ENCODE measurements at regions not wholly inside any gene's neighbourhood (a gene's known extent, or its start where the extent isn't known, plus 50 kb on each side); places are given as distances from the start of the nearest gene placed in this dataset.

DNA sequence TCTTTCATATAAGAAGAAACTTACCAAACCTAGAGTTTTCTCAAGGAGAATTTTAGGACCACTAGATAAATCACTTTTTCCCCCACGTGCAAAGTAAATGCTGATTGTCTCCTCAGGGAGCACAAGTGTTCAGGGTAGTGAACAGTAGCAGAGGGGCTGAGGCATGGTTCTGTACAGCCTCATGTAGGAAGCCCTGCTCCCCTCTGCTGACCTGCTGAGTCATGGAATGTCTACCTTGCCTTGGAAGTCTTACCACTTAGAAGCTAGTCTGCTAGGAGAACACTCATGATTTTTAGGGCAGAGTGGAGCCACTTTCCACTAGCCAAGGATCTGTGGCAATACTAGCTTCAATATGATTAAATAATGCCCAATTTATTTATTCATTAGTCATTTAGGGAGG lies 2120.6 kb upstream of the RAG2 start:
- TF ChIP-seq, protein P1, sequence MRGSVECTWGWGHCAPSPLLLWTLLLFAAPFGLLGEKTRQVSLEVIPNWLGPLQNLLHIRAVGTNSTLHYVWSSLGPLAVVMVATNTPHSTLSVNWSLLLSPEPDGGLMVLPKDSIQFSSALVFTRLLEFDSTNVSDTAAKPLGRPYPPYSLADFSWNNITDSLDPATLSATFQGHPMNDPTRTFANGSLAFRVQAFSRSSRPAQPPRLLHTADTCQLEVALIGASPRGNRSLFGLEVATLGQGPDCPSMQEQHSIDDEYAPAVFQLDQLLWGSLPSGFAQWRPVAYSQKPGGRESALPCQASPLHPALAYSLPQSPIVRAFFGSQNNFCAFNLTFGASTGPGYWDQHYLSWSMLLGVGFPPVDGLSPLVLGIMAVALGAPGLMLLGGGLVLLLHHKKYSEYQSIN (CRISPR knock-in tag; IDR thresholded peaks at IDR 0.05; ENCODE audit: borderline replicate concordance): no peak
- no peak for TF ChIP-seq ZNF253 (CRISPR knock-in tag; IDR thresholded peaks at IDR 0.05; ENCODE audit: borderline replicate concordance)
- TF ChIP-seq, protein P2, sequence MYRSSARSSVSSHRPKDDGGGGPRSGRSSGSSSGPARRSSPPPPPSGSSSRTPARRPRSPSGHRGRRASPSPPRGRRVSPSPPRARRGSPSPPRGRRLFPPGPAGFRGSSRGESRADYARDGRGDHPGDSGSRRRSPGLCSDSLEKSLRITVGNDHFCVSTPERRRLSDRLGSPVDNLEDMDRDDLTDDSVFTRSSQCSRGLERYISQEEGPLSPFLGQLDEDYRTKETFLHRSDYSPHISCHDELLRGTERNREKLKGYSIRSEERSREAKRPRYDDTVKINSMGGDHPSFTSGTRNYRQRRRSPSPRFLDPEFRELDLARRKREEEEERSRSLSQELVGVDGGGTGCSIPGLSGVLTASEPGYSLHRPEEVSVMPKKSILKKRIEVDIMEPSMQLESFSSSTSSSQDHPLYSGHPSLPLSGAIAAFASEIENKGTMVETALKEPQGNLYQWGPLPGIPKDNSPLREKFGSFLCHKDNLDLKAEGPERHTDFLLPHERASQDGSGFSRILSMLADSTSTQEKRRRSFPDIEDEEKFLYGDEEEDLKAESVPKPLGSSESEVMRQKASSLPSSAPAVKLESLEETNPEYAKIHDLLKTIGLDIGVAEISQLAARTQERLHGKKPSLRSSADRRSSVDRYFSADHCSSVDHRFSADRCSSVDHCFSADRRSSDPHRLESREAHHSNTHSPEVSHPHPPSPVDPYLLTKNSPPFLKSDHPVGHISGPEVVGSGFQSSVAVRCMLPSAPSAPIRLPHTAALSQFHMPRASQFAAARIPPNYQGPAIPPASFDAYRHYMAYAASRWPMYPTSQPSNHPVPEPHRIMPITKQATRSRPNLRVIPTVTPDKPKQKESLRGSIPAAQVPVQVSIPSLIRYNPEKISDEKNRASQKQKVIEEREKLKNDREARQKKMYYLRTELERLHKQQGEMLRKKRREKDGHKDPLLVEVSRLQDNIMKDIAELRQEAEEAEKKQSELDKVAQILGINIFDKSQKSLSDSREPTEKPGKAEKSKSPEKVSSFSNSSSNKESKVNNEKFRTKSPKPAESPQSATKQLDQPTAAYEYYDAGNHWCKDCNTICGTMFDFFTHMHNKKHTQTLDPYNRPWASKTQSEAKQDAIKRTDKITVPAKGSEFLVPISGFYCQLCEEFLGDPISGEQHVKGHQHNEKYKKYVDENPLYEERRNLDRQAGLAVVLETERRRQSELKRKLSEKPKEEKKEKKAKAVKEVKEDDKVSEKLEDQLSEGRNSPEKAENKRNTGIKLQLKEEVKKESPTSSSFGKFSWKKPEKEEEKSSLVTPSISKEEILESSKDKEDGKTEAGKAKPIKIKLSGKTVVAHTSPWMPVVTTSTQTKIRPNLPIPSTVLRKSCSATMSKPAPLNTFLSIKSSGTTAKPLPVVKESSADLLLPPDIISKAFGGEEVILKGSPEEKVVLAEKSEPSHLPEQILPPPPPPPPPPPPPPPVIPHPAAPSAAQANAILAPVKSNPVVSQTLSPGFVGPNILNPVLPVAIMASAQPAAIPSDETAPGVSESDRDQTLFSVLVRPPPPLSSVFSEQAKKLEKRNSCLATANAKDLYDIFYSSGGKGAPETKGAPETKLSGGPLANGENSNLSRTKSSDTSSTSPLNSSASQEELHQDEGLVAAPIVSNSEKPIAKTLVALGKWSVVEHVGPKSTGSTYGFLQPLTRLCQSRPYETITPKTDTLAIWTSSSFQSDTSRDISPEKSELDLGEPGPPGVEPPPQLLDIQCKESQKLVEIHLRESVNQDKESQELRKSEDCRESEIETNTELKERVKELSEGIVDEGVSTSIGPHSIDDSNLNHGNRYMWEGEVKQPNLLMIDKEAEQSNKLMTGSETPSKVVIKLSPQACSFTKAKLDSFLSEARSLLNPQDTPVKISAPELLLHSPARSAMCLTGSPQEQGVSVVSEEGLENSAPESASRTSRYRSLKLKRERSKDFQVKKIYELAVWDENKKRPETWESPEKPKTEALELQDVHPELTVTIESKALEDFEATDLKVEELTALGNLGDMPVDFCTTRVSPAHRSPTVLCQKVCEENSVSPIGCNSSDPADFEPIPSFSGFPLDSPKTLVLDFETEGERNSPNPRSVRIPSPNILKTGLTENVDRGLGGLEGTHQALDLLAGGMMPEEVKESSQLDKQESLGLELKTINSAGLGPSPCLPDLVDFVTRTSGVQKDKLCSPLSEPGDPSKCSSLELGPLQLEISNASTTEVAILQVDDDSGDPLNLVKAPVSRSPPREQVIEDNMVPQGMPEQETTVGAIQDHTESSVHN (CRISPR knock-in tag; IDR thresholded peaks at IDR 0.05): no peak
- TF ChIP-seq, protein P3, sequence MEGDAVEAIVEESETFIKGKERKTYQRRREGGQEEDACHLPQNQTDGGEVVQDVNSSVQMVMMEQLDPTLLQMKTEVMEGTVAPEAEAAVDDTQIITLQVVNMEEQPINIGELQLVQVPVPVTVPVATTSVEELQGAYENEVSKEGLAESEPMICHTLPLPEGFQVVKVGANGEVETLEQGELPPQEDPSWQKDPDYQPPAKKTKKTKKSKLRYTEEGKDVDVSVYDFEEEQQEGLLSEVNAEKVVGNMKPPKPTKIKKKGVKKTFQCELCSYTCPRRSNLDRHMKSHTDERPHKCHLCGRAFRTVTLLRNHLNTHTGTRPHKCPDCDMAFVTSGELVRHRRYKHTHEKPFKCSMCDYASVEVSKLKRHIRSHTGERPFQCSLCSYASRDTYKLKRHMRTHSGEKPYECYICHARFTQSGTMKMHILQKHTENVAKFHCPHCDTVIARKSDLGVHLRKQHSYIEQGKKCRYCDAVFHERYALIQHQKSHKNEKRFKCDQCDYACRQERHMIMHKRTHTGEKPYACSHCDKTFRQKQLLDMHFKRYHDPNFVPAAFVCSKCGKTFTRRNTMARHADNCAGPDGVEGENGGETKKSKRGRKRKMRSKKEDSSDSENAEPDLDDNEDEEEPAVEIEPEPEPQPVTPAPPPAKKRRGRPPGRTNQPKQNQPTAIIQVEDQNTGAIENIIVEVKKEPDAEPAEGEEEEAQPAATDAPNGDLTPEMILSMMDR (CRISPR knock-in tag; IDR thresholded peaks at IDR 0.05): no peak
- TF ChIP-seq ZNF121 (CRISPR knock-in tag; IDR thresholded peaks at IDR 0.05): no peak
- no peak for TF ChIP-seq TEAD2 (CRISPR knock-in tag; IDR thresholded peaks at IDR 0.05)
- no peak for TF ChIP-seq ZNF766 (CRISPR knock-in tag; IDR thresholded peaks at IDR 0.05; ENCODE audit: borderline replicate concordance)

Data from HepG2 (cell line).